GM18909 (cell line): ENCODE measurements at regions not wholly inside any gene's neighbourhood (a gene's known extent, or its start where the extent isn't known, plus 50 kb on each side); places are given as distances from the start of the nearest gene placed in this dataset.
"Not testable (repeated sequence)": the region's sequence is repeated elsewhere in the genome, so short reads cannot be mapped to it uniquely, and the experiment has no call there.

Experiments used
- ATAC-seq: cut with Tn5 transposase; IDR thresholded peaks from one replicate; pipeline ENCODE4 v1.9.1; 2021; ENCODE audit warnings: mild to moderate bottlenecking; ENCODE audit not compliant: unreplicated experiment, poor library complexity

GRCh38 chr20:47971058-47971791 lies 185.9 kb upstream of the SULF2 start:
- ATAC-seq: no peak

GRCh38 chr20:47970282-47970903 lies 185.1 kb upstream of the SULF2 start:
- no peak for ATAC-seq

GRCh38 chr20:47969426-47969825 lies 184.1 kb upstream of the SULF2 start:
- no peak for ATAC-seq

DNA sequence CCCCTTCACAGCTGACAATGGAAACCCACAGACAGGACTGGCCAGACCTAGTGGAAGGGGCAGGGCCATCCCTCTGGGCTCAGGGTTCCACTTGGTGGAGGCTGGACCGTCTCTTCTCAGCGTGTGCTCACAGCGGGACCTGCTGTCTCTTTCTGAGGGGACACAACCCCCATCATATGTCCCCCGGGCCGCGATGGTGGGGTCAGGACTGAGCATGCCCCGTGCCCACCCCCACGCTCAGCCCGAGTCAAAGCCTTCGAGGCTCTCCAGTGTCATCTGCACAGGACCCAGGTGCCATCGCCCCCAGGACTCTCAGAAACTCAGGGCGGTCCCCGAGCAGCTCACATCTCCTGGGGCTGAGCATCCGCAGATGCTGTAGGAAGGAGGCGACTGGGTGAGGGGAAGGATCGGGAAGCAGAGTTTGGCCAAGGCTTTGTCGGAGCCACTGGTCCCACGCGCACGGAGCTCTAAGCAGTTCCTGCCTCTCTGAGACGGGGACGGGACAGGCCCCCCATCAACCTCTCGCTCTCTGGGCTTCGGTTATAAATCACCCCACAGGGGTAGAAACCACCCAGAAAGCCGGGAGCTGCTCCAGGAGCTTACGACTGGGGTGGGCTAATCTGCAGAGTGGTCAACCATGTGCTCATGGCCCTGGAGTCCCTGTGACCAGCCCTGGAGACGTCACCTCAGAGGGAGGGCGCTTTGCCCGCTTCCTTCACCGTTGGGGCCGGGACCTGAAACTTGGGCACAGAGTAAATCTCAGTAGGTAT lies 183.4 kb upstream of the SULF2 start:
- ATAC-seq: no peak

- no peak for ATAC-seq
Measured at GRCh38 chr20:47964149-47964548, 178.9 kb upstream of the SULF2 start.

- ATAC-seq: no peak
Measured at GRCh38 chr20:47963022-47963421, 177.7 kb upstream of the SULF2 start.

- no peak for ATAC-seq
Measured at GRCh38 chr20:47962286-47962963, 177.1 kb upstream of the SULF2 start.

DNA sequence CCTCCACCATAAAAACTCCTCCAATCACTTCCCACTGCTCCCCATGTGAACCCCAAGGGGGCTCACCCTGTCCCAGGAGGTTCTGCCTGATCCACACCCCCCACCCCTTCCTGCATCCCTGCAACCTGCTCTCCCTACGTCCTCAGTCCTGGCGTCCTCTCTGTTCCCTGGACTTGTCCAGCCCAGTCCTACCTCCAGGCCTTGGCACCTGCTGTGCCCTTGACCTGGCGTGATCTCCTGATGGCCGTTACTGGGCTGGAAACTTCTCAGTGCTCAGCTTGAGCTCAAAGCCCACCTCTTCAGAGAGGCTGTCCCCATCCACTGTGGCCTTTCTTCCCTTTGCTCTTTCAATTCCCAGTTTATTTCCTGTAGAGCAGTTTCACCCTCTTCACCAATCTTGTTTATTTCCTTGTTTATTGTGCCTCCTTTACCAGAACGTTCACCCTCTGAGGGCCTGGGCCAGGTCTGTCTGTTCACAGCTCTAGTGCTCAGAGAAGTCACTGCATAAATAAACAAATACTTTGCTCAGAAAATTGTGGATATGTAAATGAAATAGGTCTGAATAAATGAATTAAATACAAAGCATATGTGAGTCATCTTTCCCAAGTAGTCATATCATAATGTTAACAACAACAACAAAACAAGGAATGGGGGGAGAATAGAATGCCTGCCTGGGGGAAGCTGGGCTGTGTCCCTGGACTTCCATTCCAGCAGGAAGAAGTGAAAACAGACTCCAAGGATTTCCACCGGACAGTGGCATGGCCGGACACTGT lies 175.7 kb upstream of the SULF2 start:
- ATAC-seq: no peak

DNA sequence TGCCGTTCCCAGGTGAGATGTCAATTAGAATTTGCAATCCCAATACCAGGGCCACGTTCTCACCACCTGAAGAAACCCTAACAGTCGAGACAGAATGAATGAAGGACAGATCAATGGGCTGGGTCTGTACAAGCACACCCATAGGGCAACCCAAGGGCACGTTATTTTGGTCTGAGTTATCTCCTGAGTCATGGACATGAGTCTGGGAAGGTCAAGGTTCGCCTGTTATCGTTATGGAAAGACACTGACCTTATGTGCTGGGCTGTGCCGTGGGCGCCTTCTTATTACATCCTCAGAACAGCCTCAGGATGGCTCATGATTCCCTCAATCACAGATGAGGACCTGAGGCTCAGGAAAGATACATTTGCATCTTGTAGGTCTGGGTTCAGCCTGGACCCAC lies 175.0 kb upstream of the SULF2 start:
- no peak for ATAC-seq

GRCh38 chr20:47957989-47958801 lies 172.9 kb upstream of the SULF2 start:
- ATAC-seq: not testable (repeated sequence)

DNA sequence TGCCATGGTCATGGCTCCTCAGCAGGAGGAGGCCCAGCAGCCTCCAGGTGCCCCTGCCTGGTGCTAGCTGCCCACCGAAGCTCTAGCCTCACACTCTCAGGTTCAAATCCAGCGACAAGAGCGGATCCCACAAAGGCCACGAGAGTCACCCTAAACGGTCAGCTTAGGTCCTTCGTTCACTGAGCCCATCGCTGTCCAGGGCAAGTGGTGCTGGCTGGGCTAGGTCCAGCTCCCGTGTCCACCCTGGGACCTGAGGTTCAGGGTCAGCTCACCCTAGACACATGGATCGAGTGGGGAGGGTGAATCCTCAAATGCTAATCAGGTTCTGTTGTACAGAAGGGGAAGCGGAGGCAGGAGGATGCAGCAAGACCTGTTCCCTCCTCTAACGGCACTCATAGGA lies 171.9 kb upstream of the SULF2 start:
- no peak for ATAC-seq

DNA sequence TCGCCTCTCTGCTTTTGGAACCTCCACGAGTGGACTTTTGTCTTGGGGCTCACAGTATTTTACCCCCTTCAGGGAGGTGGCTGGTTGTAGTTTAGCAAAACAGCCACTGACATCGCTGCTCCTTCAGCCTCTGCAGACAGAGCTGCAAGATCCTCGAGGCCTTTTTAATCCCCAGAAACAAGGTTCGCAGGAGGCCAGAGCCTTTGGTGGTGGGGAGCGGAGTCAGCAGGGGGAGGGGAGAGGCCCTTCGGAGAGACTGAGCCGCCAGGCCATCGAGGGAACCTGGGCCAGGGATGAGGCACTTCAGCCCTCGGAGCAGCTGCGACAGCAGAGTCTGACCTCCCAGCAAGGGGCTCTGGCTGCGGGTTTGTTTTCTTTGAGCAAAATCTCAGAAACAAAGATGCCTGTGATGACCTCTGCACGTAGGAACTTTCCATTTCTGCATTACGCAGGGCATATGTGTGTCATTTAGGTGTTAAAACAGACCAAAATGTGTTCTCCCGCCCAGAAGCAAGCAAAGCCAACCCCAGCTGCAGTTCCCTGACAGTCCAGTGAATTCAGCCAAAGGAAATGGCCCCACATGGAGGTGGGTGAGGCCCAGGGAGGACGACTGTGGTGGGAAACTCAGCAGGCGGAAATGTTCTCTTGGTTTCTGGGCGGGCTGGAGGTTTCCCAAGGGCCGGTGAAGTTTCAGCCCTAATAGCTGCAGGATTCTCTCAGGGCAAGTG lies 171.2 kb upstream of the SULF2 start:
- ATAC-seq: no peak

GRCh38 chr20:47953471-47953870 lies 168.2 kb upstream of the SULF2 start:
- no peak for ATAC-seq

GRCh38 chr20:47952023-47952564 lies 166.8 kb upstream of the SULF2 start:
- no peak for ATAC-seq

- ATAC-seq: no peak
Measured at GRCh38 chr20:47951521-47951971, 166.3 kb upstream of the SULF2 start.

- ATAC-seq: no peak
Measured at GRCh38 chr20:47950913-47951283, 165.6 kb upstream of the SULF2 start.

DNA sequence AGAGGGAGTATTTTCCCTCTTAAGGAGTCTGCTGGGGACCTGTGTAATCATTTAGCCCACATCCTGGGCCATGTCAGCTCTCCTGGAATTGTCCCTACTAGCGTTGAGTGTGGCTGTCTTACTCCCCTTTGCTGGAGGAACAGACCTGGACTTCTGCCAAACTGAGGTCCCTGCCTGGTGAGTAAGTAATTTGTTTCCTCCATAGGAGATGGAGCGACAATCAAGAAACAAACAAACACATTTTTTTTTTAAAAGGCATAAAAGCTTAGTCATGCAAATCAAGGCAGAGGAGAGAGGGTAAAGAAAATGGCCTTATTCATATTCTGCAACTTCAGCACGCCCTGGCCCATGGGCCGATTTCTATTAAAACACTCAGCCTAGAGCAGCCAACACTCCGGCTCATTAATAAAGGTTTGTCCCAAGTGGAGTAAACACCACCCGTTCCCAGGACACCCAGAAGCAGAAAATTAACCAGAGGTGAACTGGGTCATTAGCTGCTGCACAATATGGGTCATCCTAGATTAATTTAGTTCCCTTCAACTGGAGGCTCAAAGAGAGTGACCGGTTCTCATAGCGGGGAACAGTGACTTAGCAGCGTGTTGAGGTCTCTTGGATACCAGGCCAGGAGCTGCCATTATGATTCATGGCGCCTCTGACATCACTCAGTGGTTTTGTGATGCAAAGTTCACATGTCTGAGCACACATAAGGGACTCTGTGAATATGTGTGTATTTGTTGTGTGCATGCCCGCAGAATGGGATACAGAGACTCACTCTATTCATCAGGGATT lies 165.0 kb upstream of the SULF2 start:
- no peak for ATAC-seq

DNA sequence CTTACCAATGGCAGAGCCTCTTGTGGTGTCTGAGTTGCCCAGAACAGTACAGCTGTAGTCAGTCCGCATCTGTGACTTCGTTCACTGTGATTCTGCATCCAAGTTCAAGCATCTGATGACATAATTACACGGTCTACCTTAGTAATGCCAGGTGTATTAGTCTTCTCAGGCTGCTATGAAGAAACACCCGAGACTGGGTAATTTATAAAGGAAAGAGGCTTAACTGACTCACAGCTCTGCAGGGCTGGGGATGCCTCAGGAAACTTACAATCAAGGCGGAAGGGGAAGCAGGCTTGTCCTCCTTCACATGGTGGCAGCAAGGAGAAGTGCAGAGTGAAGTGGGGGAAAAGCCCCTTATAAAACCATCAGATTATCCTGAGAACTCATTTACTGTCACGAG lies 163.9 kb upstream of the SULF2 start:
- ATAC-seq: no peak
